Hematopoietic multipotent progenitor cell treated with erythropoietin and hydrocortisone succinate and interleukin-3 and kit ligand, for 8 days (in vitro differentiated cells): ENCODE measurements at regions not wholly inside any gene's neighbourhood (a gene's known extent, or its start where the extent isn't known, plus 50 kb on each side); places are given as distances from the start of the nearest gene placed in this dataset.

Experiments
- DNase-seq: peaks from one replicate; pipeline ENCODE4 v3.0.0-alpha.2; 2015

- DNase-seq, result no peak
Measured at GRCh38 chr2:226424971-226425370, 374.6 kb downstream of the IRS1 start.

DNA sequence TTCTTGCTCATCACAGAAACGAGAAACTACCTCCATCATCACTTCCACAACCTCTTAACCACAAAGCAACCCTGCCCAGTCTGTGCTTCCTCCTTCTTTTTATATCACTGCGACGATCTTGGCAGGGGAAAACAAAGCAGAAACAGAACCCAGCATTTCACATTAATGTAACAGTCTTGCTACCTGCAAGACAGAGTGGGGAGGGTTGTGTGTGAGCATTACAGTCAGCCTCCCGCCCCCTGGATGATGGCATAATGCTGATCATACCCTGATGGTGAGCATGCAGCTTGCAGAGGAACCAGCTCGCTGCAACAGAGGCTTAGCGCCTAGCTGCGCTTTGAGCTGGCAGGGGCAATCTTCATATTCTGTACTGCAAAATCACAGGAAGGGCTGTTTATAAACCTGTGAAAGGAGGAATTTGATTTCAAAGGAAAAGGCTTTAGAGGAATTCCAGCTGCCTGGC lies 376.1 kb downstream of the IRS1 start:
- DNase-seq, result no peak

- no peak for DNase-seq
Measured at GRCh38 chr2:226420646-226421045, 379.0 kb downstream of the IRS1 start.

DNA sequence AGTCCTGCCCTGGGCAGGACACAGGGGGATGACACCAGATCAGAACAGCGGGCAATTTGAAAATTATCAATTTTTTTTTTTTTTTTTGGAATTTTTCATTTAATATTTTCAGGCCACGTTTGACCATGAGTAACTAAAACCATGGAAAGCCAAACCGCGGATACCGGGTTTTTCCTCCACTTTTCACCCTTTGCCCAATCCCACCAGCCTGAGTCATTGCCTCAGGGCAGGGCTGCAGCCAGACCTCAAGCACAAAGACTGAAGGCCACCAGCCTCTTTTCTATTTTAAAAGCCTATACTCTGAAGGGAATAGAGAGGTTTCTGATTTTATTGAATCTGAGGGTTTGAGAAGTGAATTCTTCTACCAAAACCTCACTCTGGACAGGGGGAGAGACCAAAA lies 381.1 kb downstream of the IRS1 start:
- DNase-seq, result no peak

DNA sequence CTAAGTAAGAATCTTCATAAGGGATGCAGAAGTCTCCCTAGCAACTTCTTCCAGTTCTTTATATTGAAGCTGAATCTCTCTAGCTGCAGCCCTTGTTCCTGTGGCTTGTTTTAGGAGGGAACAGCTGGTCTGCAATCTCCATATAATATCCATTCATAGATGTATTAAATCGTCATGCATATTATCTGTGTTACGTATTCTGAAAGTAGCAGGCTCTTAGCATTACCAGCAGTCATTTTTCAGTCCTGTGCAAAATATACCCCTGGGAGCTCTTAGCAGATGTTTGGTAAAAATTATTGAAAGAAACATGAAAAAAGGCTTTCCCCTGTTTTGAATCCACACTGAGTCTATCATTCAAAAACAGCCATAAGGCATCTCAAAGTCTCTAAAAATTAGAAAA lies 385.3 kb downstream of the IRS1 start:
- no peak for DNase-seq

DNA sequence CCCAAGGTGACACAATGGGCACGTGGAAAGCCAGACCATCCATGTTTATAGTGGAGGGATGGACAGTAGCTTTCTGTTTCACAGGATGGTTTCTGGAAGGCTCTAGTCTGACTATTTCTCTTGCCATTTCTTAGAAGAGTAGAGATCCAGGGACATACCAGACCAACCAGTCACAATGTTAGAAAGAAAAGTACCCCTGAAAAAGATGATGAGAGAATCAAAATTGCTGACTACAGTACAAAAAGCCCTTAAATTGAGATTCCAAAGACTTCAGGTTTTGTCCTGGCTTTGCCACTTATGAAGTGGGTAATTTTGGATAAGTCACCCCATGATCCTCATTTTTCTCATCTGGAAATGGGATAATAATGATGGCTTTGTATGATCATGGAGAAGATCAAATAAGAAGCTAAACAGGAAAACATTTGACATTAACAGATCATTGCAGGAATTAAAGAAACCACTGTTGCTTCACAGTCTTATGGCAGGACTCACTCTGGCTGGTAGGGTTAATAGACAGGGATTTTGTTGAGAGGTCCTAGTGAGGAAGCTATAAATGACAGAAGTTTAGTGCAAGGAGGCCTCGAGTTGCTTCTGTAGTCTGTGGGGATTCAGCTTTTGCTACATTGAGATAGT lies 386.0 kb downstream of the IRS1 start:
- no peak for DNase-seq

- DNase-seq, result no peak
Measured at GRCh38 chr2:226411727-226412360, 387.8 kb downstream of the IRS1 start.

DNA sequence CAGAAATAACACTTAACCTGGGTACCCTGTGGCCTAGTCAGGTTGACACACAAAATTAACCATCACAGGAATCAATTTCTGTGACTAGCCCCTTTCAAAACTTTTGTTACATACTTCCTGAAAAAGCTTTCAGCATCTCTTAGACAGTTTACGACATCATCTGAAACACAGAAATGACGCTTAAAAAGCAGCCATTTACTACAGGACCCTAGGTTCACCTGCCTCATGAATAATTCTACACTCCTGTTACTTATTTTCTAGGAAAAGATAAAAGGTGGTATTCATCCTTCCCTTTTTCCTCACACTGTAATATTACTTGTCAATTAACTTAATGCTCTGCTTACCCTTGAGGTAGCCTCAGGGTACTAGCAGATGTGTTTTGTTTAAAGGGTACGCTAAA lies 388.4 kb downstream of the IRS1 start:
- no peak for DNase-seq

- DNase-seq, result no peak
Measured at GRCh38 chr2:226410247-226410835, 389.3 kb downstream of the IRS1 start.

GRCh38 chr2:226409134-226409533 lies 390.5 kb downstream of the IRS1 start:
- no peak for DNase-seq

DNA sequence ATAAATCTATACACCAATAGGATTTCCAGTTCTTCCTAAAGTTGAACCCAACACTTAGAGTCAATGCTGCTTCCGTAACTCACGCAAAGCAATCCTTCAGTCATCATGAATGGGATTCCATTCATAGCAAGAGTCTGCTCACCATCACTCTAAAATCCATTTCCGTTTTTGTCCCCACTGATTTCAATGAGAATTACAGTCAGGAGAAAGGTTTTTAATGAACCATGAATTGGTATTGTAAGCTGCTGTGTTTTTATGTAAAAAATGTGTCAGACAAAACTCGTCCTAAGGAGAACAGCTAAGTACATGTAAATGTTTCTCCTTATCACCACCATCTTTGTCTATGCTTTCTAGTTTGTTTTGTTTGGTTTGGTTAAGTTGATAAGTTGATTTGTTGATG lies 391.5 kb downstream of the IRS1 start:
- no peak for DNase-seq

DNA sequence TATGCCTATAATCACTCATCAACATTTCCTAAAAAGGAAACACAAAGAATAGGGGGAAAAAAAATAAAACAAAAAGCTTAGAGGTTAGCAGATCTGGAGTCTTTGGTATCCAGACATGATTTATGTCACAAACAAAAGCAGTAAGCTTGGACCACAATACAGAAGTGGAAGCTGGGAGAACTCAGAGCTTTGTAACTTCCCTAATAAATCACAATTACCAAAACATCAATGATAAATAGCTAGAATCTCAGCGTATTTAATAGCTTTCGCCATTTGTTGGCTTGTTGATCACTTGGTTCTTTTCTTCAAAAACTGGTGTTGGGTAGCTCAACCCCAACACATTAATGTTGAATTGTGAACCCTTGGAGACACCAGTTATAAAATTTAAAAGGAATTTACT lies 392.5 kb downstream of the IRS1 start:
- DNase-seq, result no peak

DNA sequence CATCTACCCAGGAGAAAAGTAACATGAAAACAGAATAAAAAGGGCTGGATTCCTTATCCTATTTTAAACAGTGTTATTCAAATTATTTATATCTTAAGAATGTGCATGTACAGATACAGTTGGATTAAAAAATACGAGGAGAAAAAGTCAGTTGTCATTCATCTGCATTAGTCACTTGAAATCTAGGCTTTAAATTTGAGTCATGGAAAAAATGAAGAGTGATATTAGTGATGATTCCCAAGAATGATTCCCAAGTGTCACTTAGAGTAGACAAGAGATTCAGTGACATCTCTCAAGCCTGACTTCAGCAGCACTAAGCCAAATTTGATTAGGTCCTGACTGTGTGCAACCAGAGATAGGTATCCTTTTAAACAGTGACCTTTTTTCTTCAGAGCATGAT lies 394.2 kb downstream of the IRS1 start:
- DNase-seq, result no peak

DNA sequence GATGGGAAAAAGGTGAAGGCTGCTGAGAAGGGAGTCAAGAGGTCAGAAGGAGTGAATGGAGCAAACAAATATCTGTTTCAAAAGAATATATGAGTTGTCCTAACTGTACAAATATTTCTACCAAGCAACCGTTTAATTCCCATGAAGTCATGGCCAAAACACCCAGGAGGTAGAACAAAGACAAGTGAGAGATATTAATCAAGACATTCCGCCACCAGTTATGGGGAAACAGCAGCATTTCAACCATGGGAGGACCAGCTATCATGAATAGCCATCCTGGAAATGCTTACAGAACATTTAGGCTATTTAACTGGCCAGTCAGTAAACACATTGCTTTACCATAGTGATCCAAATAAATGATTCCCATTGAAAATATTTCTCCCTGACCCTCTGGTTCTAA lies 396.3 kb downstream of the IRS1 start:
- DNase-seq, result no peak

GRCh38 chr2:226399006-226399405 lies 400.6 kb downstream of the IRS1 start:
- DNase-seq, result no peak

GRCh38 chr2:226398580-226398979 lies 401.0 kb downstream of the IRS1 start:
- no peak for DNase-seq

DNA sequence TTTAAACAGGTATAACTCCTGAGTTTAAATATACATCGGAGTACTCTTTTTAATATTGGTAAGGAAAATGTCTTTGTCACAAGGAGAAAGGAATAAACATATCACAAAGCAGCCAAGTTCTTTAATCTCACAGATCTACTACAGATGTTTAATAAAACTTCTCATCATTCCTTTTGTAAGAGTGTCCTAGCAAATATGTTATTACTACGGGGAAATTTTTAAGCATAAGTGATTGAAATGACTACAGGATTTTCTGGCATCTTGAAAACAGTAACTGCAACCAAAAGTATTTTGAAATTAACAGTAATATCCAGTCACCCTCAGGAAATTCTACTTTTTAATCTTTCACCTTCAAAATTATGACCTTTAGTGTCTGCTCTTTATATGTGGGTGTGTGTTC lies 403.1 kb downstream of the IRS1 start:
- no peak for DNase-seq

DNA sequence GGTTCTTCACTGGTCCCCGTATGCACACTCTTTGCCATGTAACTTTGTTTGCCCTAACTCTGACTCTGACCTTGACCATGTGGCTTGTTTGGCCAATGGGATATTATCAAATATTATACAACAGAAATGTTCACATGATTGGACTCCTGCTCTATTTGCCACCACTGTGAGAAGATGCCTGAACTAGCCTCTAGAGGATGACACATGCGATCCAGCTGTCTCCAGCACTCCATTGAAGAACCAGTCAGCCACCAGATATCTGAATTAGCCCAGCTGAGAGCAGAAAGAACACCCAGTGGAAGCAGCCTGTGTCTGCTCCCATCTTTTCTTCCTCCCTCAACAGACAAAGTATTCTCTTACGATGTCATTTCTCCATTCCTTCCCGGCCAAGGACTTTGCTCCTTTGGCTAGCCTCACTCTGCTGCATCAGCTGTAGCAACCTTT lies 412.1 kb downstream of the IRS1 start:
- DNase-seq, result no peak

- DNase-seq, result no peak
Measured at GRCh38 chr2:226383461-226383860, 416.2 kb downstream of the IRS1 start.

DNA sequence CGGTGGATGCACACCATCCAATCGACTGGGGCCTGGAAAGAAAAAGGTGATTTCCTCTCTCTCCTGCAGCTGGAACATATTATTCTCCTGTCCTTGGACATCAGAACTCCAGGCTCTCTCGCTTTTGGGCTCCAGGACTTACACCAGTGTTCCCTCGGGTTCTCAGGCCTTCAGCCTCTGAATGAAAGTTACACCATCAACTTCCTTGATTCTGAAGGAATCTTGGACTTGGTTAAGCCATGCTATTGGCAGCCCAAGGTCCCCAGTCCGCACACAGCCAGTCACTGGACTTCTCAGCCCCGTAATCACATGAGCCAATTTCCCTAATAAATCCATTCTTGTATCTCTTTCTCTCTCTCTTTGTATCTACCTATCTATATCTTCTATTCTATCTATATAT lies 418.9 kb downstream of the IRS1 start:
- DNase-seq, result no peak

GRCh38 chr2:226378753-226379705 lies 420.6 kb downstream of the IRS1 start:
- DNase-seq, result no peak

DNA sequence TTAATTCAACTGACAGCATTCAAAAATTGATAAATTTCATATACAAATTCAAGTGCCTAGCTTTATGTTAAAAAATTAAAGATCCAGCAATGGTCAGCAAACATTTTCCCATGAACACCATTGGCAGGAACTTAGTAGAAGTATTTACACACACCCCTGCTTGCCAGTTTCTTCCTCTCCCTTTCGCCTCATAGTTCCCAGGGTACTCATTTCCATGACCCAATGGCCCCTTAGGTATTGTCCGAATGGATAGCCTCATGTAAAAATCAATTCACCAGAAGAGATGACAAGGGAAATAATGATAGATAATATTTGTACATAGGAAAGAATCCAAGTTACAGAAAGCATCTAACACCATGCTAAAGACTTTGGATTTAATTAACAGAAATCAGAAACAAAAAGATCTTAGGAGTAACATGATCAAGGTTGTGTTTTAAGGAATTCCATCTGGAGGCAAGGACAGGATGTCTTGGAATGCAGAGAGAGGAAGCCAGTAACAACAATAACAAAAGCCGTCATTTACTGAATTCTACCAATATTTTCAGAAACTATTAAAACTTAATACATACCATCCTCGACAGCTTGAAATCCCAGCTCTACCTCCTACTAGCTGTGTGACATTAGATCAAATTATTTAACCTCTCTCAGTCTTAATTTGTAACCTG lies 423.0 kb downstream of the IRS1 start:
- DNase-seq, result no peak

DNA sequence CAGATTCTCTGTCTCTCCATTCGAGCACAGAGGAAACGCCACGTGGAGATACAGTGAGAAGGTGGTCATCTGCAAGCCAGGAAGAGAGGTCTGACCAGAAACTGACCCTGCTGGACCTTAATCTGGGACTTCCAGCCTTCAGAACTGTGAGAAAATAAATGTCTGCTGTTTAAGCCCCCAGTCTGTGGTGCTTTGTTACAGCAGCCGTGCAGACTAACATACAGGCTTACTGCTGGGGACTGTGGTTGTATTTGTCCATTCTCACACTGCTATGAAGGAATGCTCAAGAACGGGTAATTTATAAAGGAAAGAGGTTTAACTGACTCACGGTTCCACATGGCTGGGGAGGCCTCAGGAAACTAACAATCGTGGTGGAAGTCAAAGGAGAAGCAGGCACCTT lies 432.7 kb downstream of the IRS1 start:
- no peak for DNase-seq
